ENCODE measurements at regions not wholly inside any gene's neighbourhood (a gene's known extent, or its start where the extent isn't known, plus 50 kb on each side); places are given as distances from the start of the nearest gene placed in this dataset.

GRCh38 chr2:134154246-134154645 lies 99.6 kb upstream of the MGAT5 start:
- DNase-seq, result peak; percentile 78 to 92

- DNase-seq, result peak; percentile 37 to 42
These were observed 98.7 kb upstream of the MGAT5 start for GRCh38 chr2:134155134-134155533.

GRCh38 chr2:134158295-134158694 lies 95.6 kb upstream of the MGAT5 start:
- DNase-seq, result no peak

GRCh38 chr2:134161170-134161547 lies 92.7 kb upstream of the MGAT5 start:
- peak in 1 of 2 donors; percentile 22 for DNase-seq

GRCh38 chr2:134163336-134163735 lies 90.5 kb upstream of the MGAT5 start:
- DNase-seq, result no peak

GRCh38 chr2:134164306-134164705 lies 89.6 kb upstream of the MGAT5 start:
- DNase-seq, result no peak

GRCh38 chr2:134167015-134167414 lies 86.9 kb upstream of the MGAT5 start:
- no peak for DNase-seq

GRCh38 chr2:134169788-134170187 lies 84.1 kb upstream of the MGAT5 start:
- DNase-seq, result no peak

GRCh38 chr2:134170294-134170693 lies 83.6 kb upstream of the MGAT5 start:
- DNase-seq, result no peak

- no peak for DNase-seq
These were observed 83.2 kb upstream of the MGAT5 start for GRCh38 chr2:134170700-134171099.

GRCh38 chr2:134173338-134174016 lies 80.4 kb upstream of the MGAT5 start:
- no peak for DNase-seq

GRCh38 chr2:134174711-134175110 lies 79.2 kb upstream of the MGAT5 start:
- no peak for DNase-seq

GRCh38 chr2:134175834-134176233 lies 78.0 kb upstream of the MGAT5 start:
- DNase-seq, result no peak

GRCh38 chr2:134177351-134177931 lies 76.4 kb upstream of the MGAT5 start:
- DNase-seq, result no peak

GRCh38 chr2:134178138-134178877 lies 75.6 kb upstream of the MGAT5 start:
- DNase-seq, result peak; percentile 41 to 75

- no peak for DNase-seq
These were observed 72.7 kb upstream of the MGAT5 start for GRCh38 chr2:134181219-134181618.

- no peak for DNase-seq
These were observed 70.2 kb upstream of the MGAT5 start for GRCh38 chr2:134183679-134184078.

GRCh38 chr2:134185639-134186038 lies 68.2 kb upstream of the MGAT5 start:
- DNase-seq, result no peak

- DNase-seq, result peak in 1 of 2 donors; percentile 52
These were observed 64.7 kb upstream of the MGAT5 start for GRCh38 chr2:134189009-134189720.

- no peak for DNase-seq
These were observed 63.6 kb upstream of the MGAT5 start for GRCh38 chr2:134190062-134190806.

- DNase-seq, result no peak
These were observed 63.1 kb upstream of the MGAT5 start for GRCh38 chr2:134190807-134191203.

- no peak for DNase-seq
These were observed 62.0 kb upstream of the MGAT5 start for GRCh38 chr2:134191835-134192234.

GRCh38 chr2:134193006-134193405 lies 60.9 kb upstream of the MGAT5 start:
- DNase-seq, result peak in 1 of 2 donors; percentile 25
